GM13977 (cell line): ENCODE measurements at regions not wholly inside any gene's neighbourhood (a gene's known extent, or its start where the extent isn't known, plus 50 kb on each side); places are given as distances from the start of the nearest gene placed in this dataset.

ENCODE experiments used
- DNase-seq: peaks from one replicate; pipeline ENCODE4 v3.0.0; 2012; ENCODE audit warnings: low spot score
- in situ Hi-C: fragments of 300-500 bp; cut with MboI; formaldehyde crosslinking; loops from one replicate; pipeline ENCODE4 v1.12.0; 2022; ENCODE audit warnings: low sequenced_read_pairs, low pct_unique_long_range_greater_than_20kb, mixed read lengths, inconsistent platforms; ENCODE audit not compliant: unreplicated experiment
- TF ChIP-seq, protein P1 (sequence below): IDR thresholded peaks from 2 replicates; pipeline ENCODE4 v1.5.1; 2012; ENCODE audit warnings: mild to moderate bottlenecking, control low read depth; ENCODE audit not compliant: insufficient read depth; ENCODE audit errors: extremely low read depth, missing control alignments

DNA sequence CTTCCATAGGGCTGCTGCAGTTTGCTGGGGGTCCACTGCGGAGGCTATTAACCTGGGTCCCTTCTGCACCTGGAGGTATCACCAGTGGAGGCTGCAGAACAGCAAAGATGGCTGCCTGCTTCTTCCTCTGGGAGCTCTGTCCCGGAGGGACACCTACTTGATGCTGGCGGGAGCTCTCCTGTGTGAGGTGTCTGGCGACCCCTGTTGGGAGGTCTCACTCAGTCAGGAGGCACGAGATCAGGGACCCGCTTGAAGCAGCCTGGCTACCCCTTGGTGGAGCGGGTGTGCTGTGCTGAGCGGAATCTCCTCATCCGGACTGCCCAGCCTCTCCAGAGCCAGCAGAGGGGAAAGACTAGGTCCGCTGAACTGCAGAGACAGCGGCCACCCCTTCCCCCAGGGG is 56.0 kb upstream of the CTXND1 start:
- TF ChIP-seq, protein P1, sequence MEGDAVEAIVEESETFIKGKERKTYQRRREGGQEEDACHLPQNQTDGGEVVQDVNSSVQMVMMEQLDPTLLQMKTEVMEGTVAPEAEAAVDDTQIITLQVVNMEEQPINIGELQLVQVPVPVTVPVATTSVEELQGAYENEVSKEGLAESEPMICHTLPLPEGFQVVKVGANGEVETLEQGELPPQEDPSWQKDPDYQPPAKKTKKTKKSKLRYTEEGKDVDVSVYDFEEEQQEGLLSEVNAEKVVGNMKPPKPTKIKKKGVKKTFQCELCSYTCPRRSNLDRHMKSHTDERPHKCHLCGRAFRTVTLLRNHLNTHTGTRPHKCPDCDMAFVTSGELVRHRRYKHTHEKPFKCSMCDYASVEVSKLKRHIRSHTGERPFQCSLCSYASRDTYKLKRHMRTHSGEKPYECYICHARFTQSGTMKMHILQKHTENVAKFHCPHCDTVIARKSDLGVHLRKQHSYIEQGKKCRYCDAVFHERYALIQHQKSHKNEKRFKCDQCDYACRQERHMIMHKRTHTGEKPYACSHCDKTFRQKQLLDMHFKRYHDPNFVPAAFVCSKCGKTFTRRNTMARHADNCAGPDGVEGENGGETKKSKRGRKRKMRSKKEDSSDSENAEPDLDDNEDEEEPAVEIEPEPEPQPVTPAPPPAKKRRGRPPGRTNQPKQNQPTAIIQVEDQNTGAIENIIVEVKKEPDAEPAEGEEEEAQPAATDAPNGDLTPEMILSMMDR: no peak
- in situ Hi-C loops: no loop called here
- no peak for DNase-seq

DNA sequence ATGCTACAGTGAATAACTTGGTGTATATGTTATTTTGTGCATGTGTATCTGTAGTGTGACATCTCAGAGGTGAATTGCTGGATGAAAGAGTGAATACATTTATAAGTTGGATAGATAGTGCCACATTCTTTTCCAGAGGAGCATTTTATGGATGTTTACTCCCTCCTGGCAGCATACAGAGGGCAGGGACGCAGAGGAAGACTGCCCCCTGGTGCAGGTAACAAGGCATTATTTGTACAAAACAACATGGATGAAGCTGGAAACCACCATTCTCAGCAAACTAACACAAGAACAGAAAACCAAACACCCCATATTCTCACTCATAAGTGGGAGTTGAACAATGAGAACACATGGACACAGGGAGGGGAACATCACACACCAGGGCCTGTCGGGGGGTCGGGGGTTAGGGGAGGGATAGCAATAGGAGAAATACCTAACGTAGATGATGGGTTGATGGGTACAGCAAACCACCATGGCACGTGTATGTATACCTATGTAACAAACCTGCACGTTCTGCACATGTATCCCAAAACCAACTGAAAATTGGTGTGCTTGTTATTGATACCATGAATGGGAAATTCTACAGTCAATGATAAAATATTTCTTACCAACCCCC is 57.9 kb upstream of the CTXND1 start:
- in situ Hi-C loops: no loop called here
- TF ChIP-seq, protein P1: peak; percentile 45

DNA sequence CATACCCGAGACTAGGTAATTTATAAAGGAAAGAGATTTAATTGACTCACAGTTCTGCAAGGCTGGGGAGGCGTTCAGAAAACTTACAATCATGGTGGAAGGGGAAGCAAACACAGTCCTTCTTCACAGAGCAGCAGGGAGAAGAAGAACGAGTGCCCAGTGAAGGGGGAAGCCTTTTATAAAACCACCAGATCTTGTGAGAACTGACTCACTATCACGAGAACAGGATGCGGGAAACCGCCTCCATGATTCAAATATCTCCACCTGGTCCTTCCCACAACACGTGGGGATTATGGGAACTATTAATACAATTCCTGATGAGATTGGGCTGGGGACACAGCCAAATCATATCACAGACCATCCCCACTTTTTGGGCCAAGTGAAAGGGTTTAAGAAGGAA is 58.8 kb upstream of the CTXND1 start:
- no peak for DNase-seq
- TF ChIP-seq, protein P1: no peak
- in situ Hi-C loops: no loop called here

More for the DNA sequence above, 57.9 kb upstream of the CTXND1 start:
- DNase-seq: no peak

DNA sequence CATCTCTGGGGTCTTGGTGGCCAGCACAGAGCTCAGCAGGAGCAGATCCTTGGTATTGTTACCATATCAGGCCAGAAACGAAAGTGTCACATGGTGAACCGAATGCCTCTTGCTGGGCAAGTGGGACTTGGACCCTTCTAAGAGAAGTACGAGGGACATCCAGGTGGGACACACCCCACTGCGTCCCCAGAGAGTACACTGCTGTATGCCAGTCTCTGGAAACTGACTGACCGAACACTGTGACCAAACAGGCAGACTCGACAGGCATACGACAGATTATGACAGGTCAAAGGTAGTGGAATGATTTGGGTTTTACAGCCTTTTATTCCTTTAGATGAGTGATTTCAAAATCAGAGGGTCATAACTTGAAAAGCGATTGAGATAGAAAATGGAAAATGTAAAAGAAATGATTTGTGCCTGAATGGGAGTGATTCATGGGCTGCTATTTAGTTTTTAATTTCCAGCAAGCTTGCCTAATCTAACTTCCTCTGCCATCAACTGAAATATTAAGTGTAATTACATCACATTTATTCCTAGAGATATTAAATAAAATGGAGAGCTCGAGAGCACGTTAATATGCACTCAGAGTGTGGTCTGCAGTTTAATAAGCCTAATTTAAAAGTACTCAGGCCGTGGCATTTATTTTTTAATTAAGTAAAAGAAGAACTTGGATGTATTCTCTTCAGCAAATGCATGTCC is 63.4 kb upstream of the CTXND1 start:
- TF ChIP-seq, protein P1: no peak
- DNase-seq: no peak
- in situ Hi-C loops: no loop called here

DNA sequence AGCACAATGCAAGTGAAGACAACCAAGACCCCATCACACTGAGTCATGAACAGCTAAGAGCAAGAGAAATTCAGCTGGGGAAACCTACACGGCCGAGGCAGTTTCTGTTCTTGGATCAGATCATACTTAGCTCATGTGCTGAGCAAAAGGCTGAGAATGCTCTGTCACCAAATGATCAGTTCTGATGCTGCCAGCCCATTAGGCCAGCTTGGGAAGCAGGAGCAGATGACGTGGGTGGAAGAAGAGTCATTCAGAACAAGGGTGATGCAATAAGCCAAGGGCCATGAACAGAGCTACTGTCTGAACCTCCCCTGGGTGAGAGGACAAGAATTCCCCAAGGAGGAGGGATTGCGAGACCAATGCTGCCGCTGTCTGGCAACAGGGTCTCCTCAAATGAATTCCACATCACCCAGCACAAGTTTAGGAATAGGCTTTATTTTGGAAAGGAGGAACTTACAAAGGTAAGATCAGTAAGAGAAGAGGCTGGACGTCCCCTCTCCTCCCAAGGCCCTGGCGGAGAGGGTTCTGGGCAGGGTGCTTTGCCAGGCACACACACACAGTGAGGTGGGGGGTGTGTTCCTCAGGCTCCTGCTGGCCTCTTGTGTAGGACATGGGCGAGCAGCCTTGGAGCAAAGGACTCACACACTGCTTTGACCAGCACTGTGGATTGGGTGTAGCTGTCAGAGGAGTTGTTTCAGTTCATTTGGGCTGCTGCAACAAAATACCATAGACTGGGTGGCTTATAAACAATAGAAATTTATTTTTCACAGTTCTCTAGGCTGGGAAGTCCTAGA is 65.6 kb upstream of the CTXND1 start:
- TF ChIP-seq, protein P1: no peak
- no peak for DNase-seq
- in situ Hi-C loops: no loop called here

DNA sequence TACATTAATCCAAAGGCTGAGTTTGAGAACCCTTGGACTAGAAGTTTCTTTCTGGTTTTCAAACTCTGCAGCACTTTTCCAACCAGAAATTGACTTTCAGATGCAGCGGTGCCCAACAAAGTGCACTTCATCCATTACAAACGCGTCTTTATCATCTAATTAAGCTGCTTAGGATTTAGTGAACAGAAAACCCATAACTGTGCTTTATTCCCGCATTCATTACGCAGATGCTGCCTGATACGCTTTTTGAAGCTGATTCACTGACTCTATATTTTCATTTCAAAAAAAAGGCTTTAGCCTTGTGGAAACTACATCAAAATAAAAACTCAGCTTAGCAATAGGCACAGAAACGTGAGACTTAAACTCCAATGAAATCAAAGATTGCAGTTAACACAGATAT is 69.8 kb upstream of the CTXND1 start:
- no peak for DNase-seq
- in situ Hi-C loops: no loop called here
- TF ChIP-seq, protein P1: no peak
